IgD-negative memory B cell (primary cell): ENCODE measurements at regions not wholly inside any gene's neighbourhood (a gene's known extent, or its start where the extent isn't known, plus 50 kb on each side); places are given as distances from the start of the nearest gene placed in this dataset.
"Not testable (repeated sequence)": the region's sequence is repeated elsewhere in the genome, so short reads cannot be mapped to it uniquely, and the experiment has no call there.

Experiments used
- H3K27ac Mint-ChIP-seq, 3 donors: one replicate each; pipeline ENCODE4 v1.8.0; 2020 to 2022; ENCODE audit warnings: mild to moderate bottlenecking in 3 of 3, mixed read lengths in 3 of 3, moderate library complexity in 1 of 3
- H3K27me3 Mint-ChIP-seq: one replicate; pipeline ENCODE4 v1.8.0; 2021; ENCODE audit warnings: mixed read lengths
- H3K36me3 Mint-ChIP-seq: one replicate; pipeline ENCODE4 v1.8.0; 2020; ENCODE audit warnings: mild to moderate bottlenecking, mixed read lengths
- H3K4me1 Mint-ChIP-seq, 3 donors: one replicate each; pipeline ENCODE4 v1.8.0; 2020 to 2022; ENCODE audit warnings: mixed read lengths in 3 of 3, mild to moderate bottlenecking in 1 of 3
- H3K4me3 Mint-ChIP-seq, 4 donors: one replicate each; pipeline ENCODE4 v1.8.0; 2020 to 2022; ENCODE audit warnings: mild to moderate bottlenecking in 4 of 4, mixed read lengths in 4 of 4, moderate library complexity in 3 of 4
- H3K9me3 Mint-ChIP-seq, 3 donors: one replicate each; pipeline ENCODE4 v1.8.0; 2020 to 2021; ENCODE audit warnings: mixed read lengths in 3 of 3, mild to moderate bottlenecking in 1 of 3

DNA sequence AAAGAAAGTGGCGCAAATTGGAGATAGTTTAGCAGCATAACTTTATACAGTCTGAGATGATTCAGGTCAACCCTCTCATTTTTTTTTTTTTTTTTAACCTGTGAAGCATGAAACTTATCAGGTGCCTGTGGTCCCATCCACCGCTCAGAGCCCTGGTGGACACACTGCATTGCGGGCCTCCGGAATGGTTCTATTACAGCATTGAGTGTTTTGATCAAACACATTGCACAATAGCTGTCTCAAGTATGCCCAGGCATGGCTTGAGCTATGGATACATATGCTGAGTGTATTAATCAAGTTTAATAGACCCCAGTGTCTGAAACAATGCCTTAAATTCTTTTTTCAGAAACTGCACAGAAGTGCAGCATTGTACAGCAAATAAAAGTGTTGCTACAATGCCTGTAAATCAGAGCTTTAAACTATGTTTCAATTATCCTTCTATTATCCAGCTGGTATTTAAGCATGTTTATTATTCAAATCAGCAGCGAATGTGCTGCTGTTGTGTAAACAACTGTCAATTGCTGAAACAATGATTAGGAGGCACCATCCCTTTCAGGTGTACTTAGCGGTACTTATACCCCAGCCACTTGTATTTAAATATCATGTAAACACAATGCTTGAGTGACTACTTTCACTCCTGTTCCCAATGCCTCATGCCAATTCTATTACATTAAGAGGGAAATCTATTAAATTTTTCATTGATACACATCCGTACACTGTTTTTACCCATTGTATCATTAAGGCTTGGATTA lies 456.6 kb downstream of the RPS6KC1 start:
- Mint-ChIP-seq H3K4me3 (no peak overlapping the region), H3K4me1 (no peaks in the 10 kb centered on the region)

DNA sequence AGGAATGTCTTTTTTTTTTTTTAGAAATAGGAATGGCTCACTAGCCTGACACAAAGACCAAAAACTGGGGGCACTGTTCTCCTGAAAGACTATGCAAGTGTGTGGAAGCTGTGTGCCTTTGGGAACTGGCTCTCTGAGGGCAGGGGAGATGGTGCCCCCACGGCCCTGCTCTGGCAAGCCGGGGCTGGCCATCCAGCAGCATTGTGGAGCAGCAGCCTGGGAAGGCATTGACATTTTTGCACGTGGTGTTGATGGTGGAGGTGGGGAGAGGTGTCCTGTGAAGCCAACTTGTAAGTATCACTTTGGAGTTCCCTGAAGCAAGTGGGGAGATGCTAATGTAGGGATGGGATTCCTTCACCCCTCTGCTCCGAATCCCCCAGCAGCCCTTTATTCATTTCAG lies 460.1 kb downstream of the RPS6KC1 start:
- H3K9me3 Mint-ChIP-seq, result peaks cover 0 to 4% (median 0%) of the 10 kb centered on the region in 3 donors
- no peak overlapping the region for H3K4me3 Mint-ChIP-seq
- no peaks in the 10 kb centered on the region for H3K4me1 Mint-ChIP-seq
- no peak overlapping the region for H3K27ac Mint-ChIP-seq
- no peaks in the 10 kb centered on the region for H3K27me3 Mint-ChIP-seq
- H3K36me3 Mint-ChIP-seq, result no peaks in the 10 kb centered on the region

More for the DNA sequence above, 456.6 kb downstream of the RPS6KC1 start:
- Mint-ChIP-seq H3K9me3 (peaks cover 0 to 4% (median 3%) of the 10 kb centered on the region in 3 donors), H3K27ac (no peak overlapping the region), H3K27me3 (no peaks in the 10 kb centered on the region), H3K36me3 (peaks cover 1% of the 10 kb centered on the region)

DNA sequence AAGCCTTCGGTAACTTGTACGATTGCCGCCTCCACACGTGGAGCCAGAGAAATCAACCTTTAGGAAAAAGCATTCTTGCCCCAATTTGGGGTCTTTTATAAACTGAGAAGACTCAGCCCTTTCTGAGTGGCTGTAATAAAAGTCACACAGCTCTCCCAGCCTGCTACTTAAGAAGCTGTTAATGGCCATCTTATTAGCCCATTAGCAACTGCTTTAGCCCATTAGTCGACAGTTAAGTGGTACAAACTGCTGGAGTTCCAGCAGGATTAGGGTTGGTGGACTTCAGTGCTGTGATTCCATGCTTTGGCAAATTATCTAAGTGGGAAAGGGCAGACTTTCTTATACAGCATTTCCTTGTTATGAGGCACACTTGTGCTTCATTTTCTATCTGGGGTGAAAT lies 461.3 kb downstream of the RPS6KC1 start:
- Mint-ChIP-seq H3K27me3 (no peaks in the 10 kb centered on the region), H3K4me3 (no peak overlapping the region), H3K27ac (no peak overlapping the region), H3K9me3 (peaks cover 0 to 4% (median 2%) of the 10 kb centered on the region in 3 donors), H3K36me3 (no peaks in the 10 kb centered on the region), H3K4me1 (no peaks in the 10 kb centered on the region)

DNA sequence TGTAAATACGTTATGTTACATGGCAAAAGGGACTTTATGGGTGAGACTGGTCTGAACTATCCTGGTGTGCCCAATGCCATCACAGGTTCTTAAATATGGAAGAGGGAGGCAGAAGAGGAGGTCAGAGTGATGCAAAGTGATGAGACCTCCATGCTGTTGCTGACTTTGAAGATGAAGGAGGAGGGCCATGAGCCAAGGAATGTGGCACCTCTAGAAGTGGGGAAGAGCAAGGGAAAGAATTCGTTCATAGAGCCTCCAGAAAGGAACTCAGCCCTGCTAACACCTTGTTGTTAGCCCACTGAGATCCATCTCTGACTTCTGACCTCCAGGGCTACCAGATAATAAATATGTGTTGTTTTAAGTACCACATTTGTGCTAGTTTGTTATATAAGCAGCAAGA lies 462.0 kb downstream of the RPS6KC1 start:
- Mint-ChIP-seq H3K27me3 (no peaks in the 10 kb centered on the region), H3K36me3 (no peaks in the 10 kb centered on the region), H3K4me1 (no peaks in the 10 kb centered on the region), H3K4me3 (no peak overlapping the region), H3K9me3 (peaks cover 0 to 4% (median 2%) of the 10 kb centered on the region in 3 donors), H3K27ac (no peak overlapping the region)

DNA sequence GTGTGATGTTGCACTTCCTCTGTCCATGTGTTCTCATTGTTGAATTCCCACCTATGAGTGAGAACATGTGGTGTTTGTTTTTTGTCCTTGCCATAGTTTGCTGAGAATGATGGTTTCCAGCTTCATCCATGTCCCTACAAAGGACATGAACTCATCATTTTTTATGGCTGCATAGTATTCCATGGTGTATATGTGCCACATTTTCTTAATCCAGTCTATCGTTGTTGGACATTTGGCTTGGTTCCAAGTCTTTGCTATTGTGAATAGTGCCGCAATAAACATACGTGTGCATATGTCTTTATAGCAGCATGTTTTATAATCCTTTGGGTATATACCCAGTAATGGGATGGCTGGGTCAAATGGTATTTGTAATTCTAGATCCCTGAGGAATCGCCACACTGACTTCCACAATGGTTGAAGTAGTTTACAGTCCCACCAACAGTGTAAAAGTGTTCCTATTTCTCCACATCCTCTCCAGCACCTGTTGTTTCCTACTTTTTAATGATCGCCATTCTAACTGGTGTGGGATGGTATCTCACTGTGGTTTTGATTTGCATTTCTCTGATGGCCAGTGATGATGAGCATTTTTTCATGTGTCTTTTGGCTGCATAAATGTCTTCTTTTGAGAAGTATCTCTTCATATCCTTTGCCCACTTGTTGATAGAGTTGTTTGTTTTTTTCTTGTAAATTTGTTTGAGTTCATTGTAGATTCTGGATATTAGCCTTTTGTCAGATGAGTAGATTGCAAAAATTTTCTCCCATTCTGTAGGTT lies 463.6 kb downstream of the RPS6KC1 start:
- not testable (repeated sequence) for H3K27ac Mint-ChIP-seq, H3K36me3 Mint-ChIP-seq

DNA sequence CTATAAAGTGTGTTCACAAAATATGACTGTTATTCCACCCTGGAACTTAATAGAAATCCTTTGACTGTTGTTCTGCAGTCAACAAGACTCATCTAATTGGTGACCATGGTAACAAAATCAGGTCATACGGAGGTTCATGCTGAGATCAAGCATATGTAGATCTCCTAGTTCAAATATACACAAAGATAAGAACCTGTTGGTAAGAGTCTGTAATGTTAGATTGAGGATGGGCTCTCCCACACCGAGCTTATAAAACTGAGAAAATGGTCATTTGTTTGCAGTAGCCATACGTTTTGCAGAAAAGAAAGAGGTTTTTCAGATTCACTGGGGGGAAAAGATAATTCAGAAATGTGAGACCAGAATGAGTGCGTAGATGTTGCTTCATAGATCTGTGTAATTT lies 468.1 kb downstream of the RPS6KC1 start:
- Mint-ChIP-seq H3K4me3 (no peak overlapping the region), H3K27ac (no peak overlapping the region), H3K36me3 (no peaks in the 10 kb centered on the region), H3K9me3 (peaks cover 2 to 11% (median 8%) of the 10 kb centered on the region in 3 donors), H3K4me1 (no peaks in the 10 kb centered on the region), H3K27me3 (peaks cover 11% of the 10 kb centered on the region)

More for the DNA sequence above, 463.6 kb downstream of the RPS6KC1 start:
- H3K9me3 Mint-ChIP-seq, H3K4me3 Mint-ChIP-seq, H3K27me3 Mint-ChIP-seq, H3K4me1 Mint-ChIP-seq: not testable (repeated sequence)

DNA sequence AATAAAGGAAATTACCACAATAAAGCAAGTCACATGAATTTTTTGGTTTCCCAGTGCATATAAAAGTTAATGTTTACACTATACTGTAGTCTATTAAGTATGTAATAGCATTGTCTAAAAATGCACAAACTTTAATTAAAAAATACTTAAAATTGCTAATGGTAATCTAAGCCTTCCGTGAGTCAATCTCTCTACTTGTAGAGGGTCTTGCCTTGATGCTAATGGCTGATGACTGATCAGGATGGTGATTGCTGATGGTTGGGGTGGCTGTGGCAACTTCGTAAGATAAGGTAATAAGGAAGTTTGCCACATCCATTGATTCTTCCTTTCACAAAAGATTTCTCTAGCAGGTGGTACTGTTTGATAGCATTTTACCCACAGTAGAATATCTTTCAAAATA lies 466.6 kb upstream of the PROX1 start:
- H3K27ac Mint-ChIP-seq, result no peak overlapping the region
- H3K27me3 Mint-ChIP-seq, result peaks cover 11% of the 10 kb centered on the region
- no peaks in the 10 kb centered on the region for H3K36me3 Mint-ChIP-seq
- H3K9me3 Mint-ChIP-seq, result peaks cover 2 to 8% (median 8%) of the 10 kb centered on the region in 3 donors
- H3K4me3 Mint-ChIP-seq, result no peak overlapping the region
- H3K4me1 Mint-ChIP-seq, result no peaks in the 10 kb centered on the region

DNA sequence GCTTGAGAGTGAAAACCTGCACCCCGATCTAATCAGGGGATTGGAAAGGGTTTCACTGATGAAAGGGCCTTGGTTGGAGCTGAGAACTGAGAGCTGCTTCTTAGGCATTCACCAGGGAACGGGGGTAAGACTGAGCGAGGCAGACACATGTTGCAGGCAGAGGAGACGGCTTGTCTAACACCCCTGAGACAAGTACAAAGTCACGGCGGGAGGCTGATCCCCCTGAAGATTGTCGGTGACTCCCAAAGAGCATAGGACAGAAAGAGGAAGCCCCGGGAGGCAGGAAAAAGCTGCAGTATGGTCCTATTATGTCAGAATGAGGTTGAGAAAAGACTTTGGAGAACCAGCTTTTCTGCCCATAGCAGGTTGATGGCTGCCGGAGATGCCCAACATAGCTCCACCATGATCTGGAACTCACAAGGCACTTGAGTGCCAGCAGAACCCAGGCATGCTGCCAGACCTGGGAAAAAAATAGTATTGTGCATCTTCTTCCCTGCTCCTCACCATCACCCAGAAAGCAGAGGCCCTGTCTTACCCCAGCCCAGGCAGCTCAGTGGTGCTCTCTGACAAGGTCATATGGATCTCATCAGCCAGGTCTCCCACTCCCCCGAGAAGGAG lies 463.9 kb upstream of the PROX1 start:
- Mint-ChIP-seq H3K9me3 (peaks cover 0 to 8% (median 6%) of the 10 kb centered on the region in 3 donors), H3K4me3 (no peak overlapping the region), H3K27ac (no peak overlapping the region), H3K27me3 (peaks cover 9% of the 10 kb centered on the region), H3K36me3 (no peaks in the 10 kb centered on the region), H3K4me1 (no peaks in the 10 kb centered on the region)

DNA sequence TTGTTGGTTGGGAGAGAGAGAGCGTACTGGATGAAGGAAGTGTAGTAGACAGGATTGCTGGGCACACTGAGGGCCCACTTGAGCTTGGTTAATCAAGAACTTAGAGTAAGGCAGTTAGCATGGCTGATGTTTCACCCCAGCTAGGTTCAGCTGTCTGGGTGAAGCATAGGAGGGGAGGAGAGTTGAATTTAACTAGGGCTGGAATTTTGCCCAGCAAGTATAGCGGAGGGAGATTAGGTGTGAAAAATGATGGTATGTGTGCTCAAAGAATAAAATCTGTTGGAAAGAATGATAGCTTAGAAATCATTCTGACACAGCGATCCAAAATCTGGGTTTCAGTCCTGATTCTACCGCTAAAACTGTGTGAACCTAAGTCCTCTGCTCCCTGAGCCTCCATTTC lies 461.5 kb upstream of the PROX1 start:
- Mint-ChIP-seq H3K27ac (no peak overlapping the region), H3K9me3 (peaks cover 0 to 6% (median 3%) of the 10 kb centered on the region in 3 donors), H3K4me1 (no peaks in the 10 kb centered on the region), H3K27me3 (peaks cover 3% of the 10 kb centered on the region), H3K36me3 (no peaks in the 10 kb centered on the region), H3K4me3 (no peak overlapping the region)

DNA sequence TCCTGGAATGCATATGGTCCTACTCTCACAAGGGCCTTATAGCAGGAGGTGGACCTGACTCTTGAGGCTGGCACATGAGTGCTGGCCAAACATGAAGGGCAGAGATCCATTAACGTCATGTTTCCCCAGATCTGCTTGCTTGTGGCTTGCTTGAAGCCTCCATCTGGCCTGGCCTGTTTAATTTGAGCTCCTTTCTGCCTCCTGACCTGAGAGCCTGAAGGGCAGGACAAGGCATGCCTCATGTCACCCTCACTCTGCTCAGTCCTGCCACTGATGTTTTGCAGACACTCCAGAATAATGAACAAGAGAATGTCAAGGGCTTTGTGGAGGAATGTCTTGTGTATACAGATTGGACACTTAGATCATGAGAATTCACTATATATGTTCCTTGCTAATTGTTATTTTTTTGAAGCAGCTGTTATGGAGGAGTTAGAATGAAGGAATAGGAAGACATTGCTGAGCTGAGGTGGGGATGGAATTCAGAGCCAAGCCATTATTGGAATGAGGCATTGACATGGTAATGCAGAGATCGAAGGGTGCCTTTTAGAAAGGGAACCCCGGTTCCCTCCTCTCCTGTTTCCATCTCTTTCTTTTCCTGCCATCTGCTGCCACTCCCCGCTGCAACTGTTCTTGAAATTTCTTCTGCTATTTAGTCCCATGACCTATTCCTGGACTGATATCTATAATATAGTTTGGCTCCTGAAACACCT lies 457.0 kb upstream of the PROX1 start:
- Mint-ChIP-seq H3K36me3 (no peaks in the 10 kb centered on the region), H3K9me3 (peaks cover 0 to 3% (median 0%) of the 10 kb centered on the region in 3 donors), H3K27ac (no peak overlapping the region), H3K4me1 (no peaks in the 10 kb centered on the region), H3K27me3 (no peaks in the 10 kb centered on the region), H3K4me3 (no peak overlapping the region)

DNA sequence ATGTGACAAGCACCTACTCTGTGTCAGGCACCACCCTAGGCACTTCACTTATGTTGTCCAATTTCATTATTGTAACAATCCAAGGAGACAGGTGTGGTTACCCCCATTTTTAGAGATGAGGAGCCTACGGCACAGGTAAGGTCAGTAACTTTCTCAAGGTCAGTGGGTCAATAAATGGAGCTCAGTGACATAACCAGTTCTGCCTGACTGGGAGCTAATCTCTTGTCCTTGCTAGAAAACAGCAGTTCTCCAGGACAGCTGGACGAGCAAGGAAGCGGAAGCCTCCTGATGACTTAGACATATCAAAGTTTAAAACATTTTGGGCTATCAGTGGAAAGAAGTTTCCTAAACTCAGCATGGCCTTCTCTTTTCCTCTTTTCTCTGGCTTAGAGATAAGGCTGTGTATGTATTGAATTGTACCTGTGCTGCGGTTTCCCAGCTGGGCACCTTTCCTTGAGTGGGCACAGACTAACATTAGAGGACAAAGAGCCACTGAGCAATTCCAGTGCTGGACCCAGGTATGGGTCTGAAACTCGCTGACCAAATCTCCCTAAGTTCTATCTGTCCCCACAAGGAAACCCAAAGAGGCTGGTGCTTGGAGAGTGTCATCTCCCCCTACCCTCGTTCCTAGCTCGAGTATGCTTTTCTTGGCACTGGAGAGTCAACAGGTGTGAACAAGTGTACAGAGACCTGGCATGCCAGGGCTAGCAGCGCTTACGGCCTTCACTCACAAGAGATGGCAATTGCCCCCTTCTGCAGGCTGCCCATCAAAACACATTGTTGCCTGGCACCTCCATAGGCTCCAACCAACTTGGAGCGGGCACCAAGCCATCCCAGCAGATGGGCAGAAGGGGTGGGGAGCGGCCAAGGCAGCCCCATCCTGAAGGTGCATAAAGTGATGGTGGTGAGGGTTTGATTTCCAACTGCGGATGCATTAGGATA lies 456.1 kb upstream of the PROX1 start:
- Mint-ChIP-seq H3K27ac (no peak overlapping the region), H3K36me3 (no peaks in the 10 kb centered on the region), H3K4me1 (no peaks in the 10 kb centered on the region), H3K27me3 (no peaks in the 10 kb centered on the region), H3K9me3 (peaks cover 0 to 3% (median 0%) of the 10 kb centered on the region in 3 donors), H3K4me3 (no peak overlapping the region)

DNA sequence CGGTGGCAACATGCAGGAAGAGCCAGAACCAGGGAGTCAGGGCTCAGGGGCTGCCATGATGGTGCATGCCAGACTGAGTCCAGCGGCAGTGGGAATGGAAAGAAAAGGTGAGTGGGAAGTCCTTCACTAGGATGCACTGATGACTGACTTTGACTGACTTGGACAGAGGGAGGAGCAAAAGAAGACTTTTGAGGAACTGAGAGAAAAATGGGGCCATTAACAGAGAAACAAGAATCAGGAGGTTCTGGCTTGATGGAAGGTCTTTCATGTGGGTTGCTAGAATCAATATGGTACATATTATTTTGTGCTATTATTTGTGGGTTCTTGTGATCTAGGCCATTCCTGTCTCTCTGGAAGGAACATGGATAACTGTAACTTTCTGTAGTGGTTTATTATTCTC lies 454.6 kb upstream of the PROX1 start:
- Mint-ChIP-seq H3K27me3 (no peaks in the 10 kb centered on the region), H3K4me3 (no peak overlapping the region), H3K9me3 (peaks cover 0 to 3% (median 0%) of the 10 kb centered on the region in 3 donors), H3K4me1 (no peaks in the 10 kb centered on the region), H3K36me3 (no peaks in the 10 kb centered on the region), H3K27ac (no peak overlapping the region)

DNA sequence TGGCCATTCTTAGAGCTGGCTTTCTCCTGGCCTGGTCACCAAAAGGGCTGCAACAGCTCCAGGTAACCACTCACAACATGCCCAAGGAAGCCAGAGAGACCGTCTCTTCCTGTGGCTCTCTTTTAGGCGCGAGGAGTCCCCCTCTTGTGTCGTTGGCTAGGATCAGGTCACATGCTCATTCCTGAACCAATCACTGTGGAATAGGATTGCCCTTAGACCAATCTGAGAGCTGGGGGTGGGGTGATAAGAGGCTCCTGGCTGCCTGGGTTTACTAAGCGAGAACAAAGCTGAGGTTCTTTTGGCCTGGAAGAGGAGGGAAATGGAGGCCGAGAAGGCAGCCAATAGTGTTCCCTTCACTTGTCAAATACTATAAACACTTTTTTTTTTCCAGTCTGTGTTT lies 452.1 kb upstream of the PROX1 start:
- Mint-ChIP-seq H3K4me3 (no peak overlapping the region), H3K27me3 (no peaks in the 10 kb centered on the region), H3K36me3 (no peaks in the 10 kb centered on the region), H3K27ac (no peak overlapping the region), H3K4me1 (no peaks in the 10 kb centered on the region), H3K9me3 (peaks cover 0 to 3% (median 0%) of the 10 kb centered on the region in 3 donors)

DNA sequence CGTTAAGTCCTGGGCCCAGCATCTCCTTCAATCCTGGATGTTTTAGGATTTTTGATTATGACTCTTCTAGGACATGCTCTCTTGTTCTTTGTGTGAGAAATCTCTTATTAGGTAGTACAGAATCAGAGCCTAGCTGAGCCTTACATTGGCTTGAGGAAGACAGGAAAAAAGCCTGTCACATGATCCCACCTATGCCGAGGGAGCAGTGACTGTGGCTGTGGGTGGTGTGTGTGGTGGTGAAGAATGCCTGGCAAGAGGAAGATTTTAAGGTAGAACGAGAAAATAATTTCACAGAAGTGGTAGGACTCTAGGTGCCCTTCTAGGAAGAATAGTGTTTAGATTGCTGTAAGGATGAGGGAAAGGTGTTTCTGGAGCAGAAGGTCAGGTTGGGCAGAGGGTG lies 449.5 kb upstream of the PROX1 start:
- Mint-ChIP-seq H3K27ac (no peak overlapping the region), H3K36me3 (no peaks in the 10 kb centered on the region), H3K4me3 (no peak overlapping the region), H3K4me1 (no peaks in the 10 kb centered on the region), H3K9me3 (peaks cover 0 to under 1% (median 0%) of the 10 kb centered on the region in 3 donors), H3K27me3 (no peaks in the 10 kb centered on the region)
